Kidney (tissue), 13 donors: ENCODE measurements at regions not wholly inside any gene's neighbourhood (a gene's known extent, or its start where the extent isn't known, plus 50 kb on each side); places are given as distances from the start of the nearest gene placed in this dataset.

ENCODE experiments used
- DNase-seq, 5 donors: peaks; one replicate each; pipeline ENCODE4 v3.0.0-alpha.2; 2013 to 2020
- FAIRE-seq: peaks from 2 replicates; lab custom pipeline; 2012; peaks lifted over from hg19 to GRCh38; lab: Jason Lieb, UNC
- H3K27ac ChIP-seq, 2 donors: one replicate each; pipeline ENCODE4 v1.7.0; 2013; ENCODE audit warnings: low read depth in 2 of 2, low read length in 2 of 2, inconsistent platforms in 1 of 2
- H3K27me3 ChIP-seq: one replicate; pipeline ENCODE4 v1.7.1; 2013; ENCODE audit warnings: low read length, inconsistent platforms; ENCODE audit not compliant: control insufficient read depth, insufficient read depth
- H3K36me3 ChIP-seq, 3 donors: one replicate each; pipeline versions ENCODE4 v1.7.0 to v1.7.1; 2013; ENCODE audit warnings: low read length in 3 of 3, control low read depth in 1 of 3, inconsistent platforms in 1 of 3; ENCODE audit not compliant: insufficient read depth in 3 of 3, control insufficient read depth in 2 of 3
- H3K4me1 ChIP-seq, 3 donors: one replicate each; pipeline versions ENCODE4 v1.7.0 to v1.7.1; 2013; ENCODE audit warnings: low read length in 3 of 3, inconsistent platforms in 1 of 3, low read depth in 1 of 3; ENCODE audit not compliant: control insufficient read depth in 2 of 3, insufficient read depth in 2 of 3
- H3K4me3 ChIP-seq, 3 donors: one replicate each; pipeline versions ENCODE4 v1.7.0 to v1.8.1; 2013; ENCODE audit warnings: low read length in 3 of 3, control low read depth in 1 of 3, inconsistent platforms in 1 of 3
- H3K9ac ChIP-seq, 3 donors: one replicate each; pipeline versions ENCODE4 v1.7.0 to v1.7.1; 2013; ENCODE audit warnings: low read length in 3 of 3, control low read depth in 1 of 3, inconsistent platforms in 1 of 3
- H3K9me3 ChIP-seq, 3 donors: one replicate each; pipeline versions ENCODE4 v1.7.0 to v1.7.1; 2013; ENCODE audit warnings: low read length in 3 of 3, control low read depth in 1 of 3, inconsistent platforms in 1 of 3; ENCODE audit not compliant: control insufficient read depth in 2 of 3, insufficient read depth in 1 of 3
- intact Hi-C: fragments of 100-400 bp; cut with DNase I; formaldehyde crosslinking; loops from one replicate; pipeline ENCODE4 v1.11.1; 2022
- TF ChIP-seq, protein P1 (sequence below): IDR thresholded peaks from 3 replicates; pipeline ENCODE4 v1.5.1; 2012; ENCODE audit warnings: mild to moderate bottlenecking, moderate library complexity, borderline replicate concordance; ENCODE audit not compliant: insufficient read depth; ENCODE audit errors: extremely low read depth
- donor health status: control.
- donor health status: control.
- donor health status: control.
- donor health status: control.
- donor health status: control.
- donor health status: DM: yes; HTN: yes; CAD: no.
- donor health status: Normal renal cell carcinoma (clear cell type).

- Histone ChIP-seq H3K9ac (no peak overlapping the region), H3K9me3 (no peaks in the 10 kb centered on the region), H3K27me3 (no peaks in the 10 kb centered on the region), H3K4me1 (no peaks in the 10 kb centered on the region), H3K36me3 (no peaks in the 10 kb centered on the region), H3K4me3 (no peak overlapping the region), H3K27ac (no peak overlapping the region)
- TF ChIP-seq, protein P1, sequence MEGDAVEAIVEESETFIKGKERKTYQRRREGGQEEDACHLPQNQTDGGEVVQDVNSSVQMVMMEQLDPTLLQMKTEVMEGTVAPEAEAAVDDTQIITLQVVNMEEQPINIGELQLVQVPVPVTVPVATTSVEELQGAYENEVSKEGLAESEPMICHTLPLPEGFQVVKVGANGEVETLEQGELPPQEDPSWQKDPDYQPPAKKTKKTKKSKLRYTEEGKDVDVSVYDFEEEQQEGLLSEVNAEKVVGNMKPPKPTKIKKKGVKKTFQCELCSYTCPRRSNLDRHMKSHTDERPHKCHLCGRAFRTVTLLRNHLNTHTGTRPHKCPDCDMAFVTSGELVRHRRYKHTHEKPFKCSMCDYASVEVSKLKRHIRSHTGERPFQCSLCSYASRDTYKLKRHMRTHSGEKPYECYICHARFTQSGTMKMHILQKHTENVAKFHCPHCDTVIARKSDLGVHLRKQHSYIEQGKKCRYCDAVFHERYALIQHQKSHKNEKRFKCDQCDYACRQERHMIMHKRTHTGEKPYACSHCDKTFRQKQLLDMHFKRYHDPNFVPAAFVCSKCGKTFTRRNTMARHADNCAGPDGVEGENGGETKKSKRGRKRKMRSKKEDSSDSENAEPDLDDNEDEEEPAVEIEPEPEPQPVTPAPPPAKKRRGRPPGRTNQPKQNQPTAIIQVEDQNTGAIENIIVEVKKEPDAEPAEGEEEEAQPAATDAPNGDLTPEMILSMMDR, result peak; percentile 31
- FAIRE-seq (no peak), DNase-seq (no peak)
- intact Hi-C loops, result no loop called here
Observed at GRCh38 chr2:16072638-16073290, 132.4 kb downstream of the MYCN start.

DNA sequence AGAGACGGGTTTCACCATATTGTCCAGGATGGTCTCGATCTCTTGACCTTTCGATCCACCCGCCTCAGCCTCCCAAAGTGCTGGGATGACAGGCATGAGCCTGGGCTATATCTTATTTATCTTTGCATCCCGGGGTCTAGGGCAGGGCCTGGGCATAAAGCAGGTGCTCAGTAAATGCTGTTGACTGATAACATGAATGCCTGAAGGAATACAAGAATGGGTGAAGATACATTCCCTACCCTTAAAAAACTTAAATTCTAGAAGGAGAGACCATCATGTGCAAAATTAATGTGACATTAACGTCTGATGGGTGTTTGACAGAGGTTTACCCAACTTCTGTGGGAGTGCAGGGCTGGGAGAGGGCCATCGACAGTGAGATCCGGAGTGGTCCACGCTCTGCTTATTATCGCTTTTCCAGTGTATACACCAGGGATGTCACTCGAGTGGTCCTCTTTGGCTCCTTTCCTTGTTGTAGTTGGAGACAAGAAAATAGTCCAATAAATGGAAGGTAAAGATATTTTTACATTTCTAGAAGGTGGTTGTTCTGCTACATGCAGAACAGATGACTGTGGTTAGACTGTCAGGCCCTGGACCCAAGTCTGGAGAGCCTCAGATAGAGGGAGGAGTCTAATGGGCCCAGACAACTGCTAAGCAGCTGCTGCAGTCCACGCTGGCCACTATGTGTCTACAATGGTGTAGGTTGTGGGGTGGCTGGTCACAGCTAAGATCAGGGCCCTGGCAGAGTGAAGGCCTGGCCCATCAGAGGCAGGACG, 131.7 kb downstream of the MYCN start:
- no peak overlapping the region for H3K9ac ChIP-seq
- intact Hi-C loops, result no loop called here
- H3K27me3 ChIP-seq, result no peaks in the 10 kb centered on the region
- no peaks in the 10 kb centered on the region for H3K4me1 ChIP-seq
- H3K4me3 ChIP-seq, result no peak overlapping the region
- no peaks in the 10 kb centered on the region for H3K9me3 ChIP-seq
- H3K36me3 ChIP-seq, result no peaks in the 10 kb centered on the region
- FAIRE-seq (no peak), DNase-seq (no peak)
- H3K27ac ChIP-seq, result no peak overlapping the region
- TF ChIP-seq, protein P1, result no peak

GRCh38 chr2:16071039-16071864, 130.9 kb downstream of the MYCN start:
- DNase-seq (no peak), FAIRE-seq (no peak)
- TF ChIP-seq, protein P1, result no peak
- H3K4me3 ChIP-seq, result no peak overlapping the region
- H3K27me3 ChIP-seq, result no peaks in the 10 kb centered on the region
- H3K27ac ChIP-seq, result no peak overlapping the region
- H3K4me1 ChIP-seq, result no peaks in the 10 kb centered on the region
- H3K36me3 ChIP-seq, result no peaks in the 10 kb centered on the region
- H3K9me3 ChIP-seq, result no peaks in the 10 kb centered on the region
- intact Hi-C loops, result no loop called here
- H3K9ac ChIP-seq, result no peak overlapping the region
